ENCODE measurements at regions not wholly inside any gene's neighbourhood (a gene's known extent, or its start where the extent isn't known, plus 50 kb on each side); places are given as distances from the start of the nearest gene placed in this dataset.

DNA sequence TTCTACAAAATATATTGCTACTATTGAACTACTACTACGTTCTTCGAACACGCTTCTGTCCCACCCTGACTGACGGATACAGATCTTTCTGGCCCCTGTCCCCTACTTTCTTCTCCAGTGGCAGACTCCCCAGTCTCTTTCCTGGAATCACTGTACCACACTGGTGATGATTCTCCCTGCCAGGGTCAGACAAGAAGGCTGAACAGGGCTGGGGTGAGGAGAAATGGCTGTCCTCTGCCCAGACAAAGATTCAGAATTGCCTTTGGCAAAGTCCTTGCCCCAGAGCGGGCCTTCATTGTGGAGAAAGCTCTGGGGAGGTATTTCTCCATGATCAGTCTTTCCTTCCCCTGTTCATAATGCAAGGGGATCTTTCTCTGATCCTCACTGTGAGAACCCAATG is 1417.1 kb downstream of the BRD1 start:
- TF ChIP-seq POLR2A (IDR thresholded peaks at IDR 0.05), result no peak
- TF ChIP-seq, protein P1, sequence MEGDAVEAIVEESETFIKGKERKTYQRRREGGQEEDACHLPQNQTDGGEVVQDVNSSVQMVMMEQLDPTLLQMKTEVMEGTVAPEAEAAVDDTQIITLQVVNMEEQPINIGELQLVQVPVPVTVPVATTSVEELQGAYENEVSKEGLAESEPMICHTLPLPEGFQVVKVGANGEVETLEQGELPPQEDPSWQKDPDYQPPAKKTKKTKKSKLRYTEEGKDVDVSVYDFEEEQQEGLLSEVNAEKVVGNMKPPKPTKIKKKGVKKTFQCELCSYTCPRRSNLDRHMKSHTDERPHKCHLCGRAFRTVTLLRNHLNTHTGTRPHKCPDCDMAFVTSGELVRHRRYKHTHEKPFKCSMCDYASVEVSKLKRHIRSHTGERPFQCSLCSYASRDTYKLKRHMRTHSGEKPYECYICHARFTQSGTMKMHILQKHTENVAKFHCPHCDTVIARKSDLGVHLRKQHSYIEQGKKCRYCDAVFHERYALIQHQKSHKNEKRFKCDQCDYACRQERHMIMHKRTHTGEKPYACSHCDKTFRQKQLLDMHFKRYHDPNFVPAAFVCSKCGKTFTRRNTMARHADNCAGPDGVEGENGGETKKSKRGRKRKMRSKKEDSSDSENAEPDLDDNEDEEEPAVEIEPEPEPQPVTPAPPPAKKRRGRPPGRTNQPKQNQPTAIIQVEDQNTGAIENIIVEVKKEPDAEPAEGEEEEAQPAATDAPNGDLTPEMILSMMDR (IDR thresholded peaks at IDR 0.05), result no peak
- no peak overlapping the region for H3K4me3 ChIP-seq
- no peaks in the 10 kb centered on the region for H3K4me1 ChIP-seq
- intact Hi-C loops (cut with DNase I), result no loop called here
- WGBS, 4 donors, result 78 to 87% (median 81%) methylated on average over 5 of the region's 5 CpGs
- ATAC-seq (no peak), DNase-seq (no peak)
- H3K9me3 ChIP-seq, result peaks cover 0 to 8% (median 0%) of the 10 kb centered on the region in 12 donors
- H3K36me3 ChIP-seq, result no peaks in the 10 kb centered on the region
- no peak overlapping the region for H3K27ac ChIP-seq
- H3K27me3 ChIP-seq, result peaks cover 0 to 12% (median 0%) of the 10 kb centered on the region in 9 donors

DNA sequence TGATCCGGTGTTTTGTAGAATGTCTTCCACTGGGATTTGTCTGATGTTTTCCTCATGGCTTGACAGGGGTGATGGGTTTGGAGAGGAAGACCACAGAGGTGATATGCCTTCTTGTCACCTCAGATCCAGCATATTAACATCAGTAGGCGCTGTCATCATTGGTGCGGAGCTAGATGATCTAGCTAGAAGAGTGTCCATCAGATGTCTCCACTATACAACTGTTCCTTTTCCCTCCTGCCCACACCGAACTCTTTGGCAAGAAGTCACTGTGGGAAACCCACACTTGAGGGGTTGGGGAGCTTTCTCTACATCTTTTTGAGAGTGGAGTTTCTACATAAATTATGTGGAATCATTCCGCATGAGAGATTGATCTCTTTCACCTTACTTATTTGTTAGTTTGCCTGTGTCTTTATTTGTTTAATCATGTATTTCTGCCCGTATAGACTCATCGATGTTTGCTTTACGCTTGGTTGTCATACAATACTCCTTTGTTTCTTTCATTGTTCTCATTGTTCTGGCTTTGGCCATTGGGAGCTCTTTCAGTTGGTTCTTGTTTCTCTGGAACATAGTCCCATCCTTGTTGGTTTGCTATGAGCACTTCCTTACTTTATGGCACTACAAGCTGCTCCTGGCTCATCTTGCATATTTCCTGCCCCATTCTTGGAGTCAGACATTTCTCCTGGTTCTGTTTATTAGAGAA is 1420.3 kb downstream of the BRD1 start:
- Histone ChIP-seq H3K9me3 (peaks cover 0 to 8% (median 0%) of the 10 kb centered on the region in 12 donors), H3K36me3 (no peaks in the 10 kb centered on the region), H3K4me1 (no peaks in the 10 kb centered on the region), H3K4me3 (no peak overlapping the region), H3K27ac (no peak overlapping the region), H3K27me3 (peaks cover 0 to 6% (median 0%) of the 10 kb centered on the region in 9 donors)
- DNase-seq, result no peak
- WGBS, 4 donors, result 86 to 93% (median 92%) methylated on average over 8 of the region's 8 CpGs
- intact Hi-C loops (cut with DNase I), result no loop called here
- TF ChIP-seq, protein P1 (IDR thresholded peaks at IDR 0.05), result no peak
- TF ChIP-seq POLR2A (IDR thresholded peaks at IDR 0.05), result no peak
- no peak for ATAC-seq

DNA sequence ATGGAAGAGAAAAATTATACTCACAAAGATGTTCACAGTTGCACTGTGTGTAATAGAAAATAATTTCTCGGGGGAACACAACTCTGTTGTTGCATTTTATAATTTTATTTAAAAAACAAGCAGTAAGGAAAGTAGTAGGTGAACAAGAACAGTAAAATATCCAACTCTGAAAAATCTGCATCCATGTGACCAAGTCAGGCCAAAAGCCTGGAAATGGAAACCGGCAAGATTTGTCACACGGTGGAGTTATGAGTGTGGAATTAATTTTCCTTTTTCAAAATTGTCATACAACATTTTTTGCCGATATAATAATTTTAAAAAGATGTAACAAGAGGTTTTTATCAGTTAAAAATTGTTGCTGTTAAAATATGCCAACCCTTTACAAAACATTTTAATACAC is 1421.5 kb downstream of the BRD1 start:
- Histone ChIP-seq H3K36me3 (no peaks in the 10 kb centered on the region), H3K27me3 (peaks cover 0 to 6% (median 0%) of the 10 kb centered on the region in 9 donors), H3K4me3 (no peak overlapping the region), H3K9me3 (peaks cover 0 to 8% (median 0%) of the 10 kb centered on the region in 12 donors), H3K4me1 (no peaks in the 10 kb centered on the region), H3K27ac (no peak overlapping the region)
- TF ChIP-seq, protein P1 (IDR thresholded peaks at IDR 0.05), result no peak
- TF ChIP-seq POLR2A (IDR thresholded peaks at IDR 0.05), result no peak
- intact Hi-C loops (cut with DNase I), result no loop called here
- ATAC-seq (no peak), DNase-seq (no peak)
- WGBS, 4 donors, result 79 to 81% (median 80%) methylated on average over 4 of the region's 4 CpGs

DNA sequence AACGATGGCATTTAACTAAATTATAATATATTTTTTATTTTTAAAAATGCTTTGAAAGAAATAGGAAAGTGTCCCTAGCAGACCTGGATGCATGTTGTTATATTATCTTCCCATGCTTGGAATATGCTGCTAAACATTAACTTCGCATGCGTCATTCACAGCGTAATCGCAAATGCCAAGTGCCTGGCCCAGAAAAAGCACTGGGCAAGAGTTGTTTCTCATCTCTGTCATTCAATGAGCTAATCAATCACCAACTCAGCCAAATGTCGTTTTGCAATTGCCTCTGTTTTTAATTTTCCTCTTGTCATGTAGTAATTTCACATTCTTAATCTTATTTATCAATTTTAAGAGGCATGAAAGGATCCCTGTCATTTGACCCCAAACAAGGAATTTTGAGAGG is 1421.9 kb downstream of the BRD1 start:
- no peak for ATAC-seq
- Histone ChIP-seq H3K4me3 (no peak overlapping the region), H3K9me3 (peaks cover 0 to 8% (median 0%) of the 10 kb centered on the region in 12 donors), H3K4me1 (no peaks in the 10 kb centered on the region), H3K27me3 (peaks cover 0 to 6% (median 0%) of the 10 kb centered on the region in 9 donors), H3K36me3 (no peaks in the 10 kb centered on the region), H3K27ac (no peak overlapping the region)
- WGBS, 4 donors, result 73 to 77% (median 73%) methylated on average over 6 of the region's 6 CpGs
- TF ChIP-seq POLR2A (IDR thresholded peaks at IDR 0.05), result no peak
- TF ChIP-seq, protein P1 (IDR thresholded peaks at IDR 0.05), result no peak
- intact Hi-C loops (cut with DNase I), result no loop called here
- no peak for DNase-seq

All from heart left ventricle (tissue), 16 donors.